ENCODE measurements at regions not wholly inside any gene's neighbourhood (a gene's known extent, or its start where the extent isn't known, plus 50 kb on each side); places are given as distances from the start of the nearest gene placed in this dataset.

- DNase-seq, result no peak
Observed at GRCh38 chr3:174791161-174791560, 68.0 kb upstream of the NAALADL2 start.

GRCh38 chr3:174792864-174793263 lies 66.3 kb upstream of the NAALADL2 start:
- no peak for DNase-seq
